ENCODE measurements at regions not wholly inside any gene's neighbourhood (a gene's known extent, or its start where the extent isn't known, plus 50 kb on each side); places are given as distances from the start of the nearest gene placed in this dataset.

- no peak for DNase-seq
These were observed 53.6 kb upstream of the EPCAM start for GRCh38 chr2:47315475-47315874.

- no peak for DNase-seq
These were observed 55.4 kb upstream of the EPCAM start for GRCh38 chr2:47313728-47314127.

- DNase-seq, result no peak
These were observed 55.9 kb upstream of the EPCAM start for GRCh38 chr2:47313141-47313691.

GRCh38 chr2:47312491-47312850, 56.6 kb upstream of the EPCAM start:
- no peak for DNase-seq

GRCh38 chr2:47311764-47312490, 57.2 kb upstream of the EPCAM start:
- DNase-seq, result no peak

GRCh38 chr2:47310801-47311560, 58.1 kb upstream of the EPCAM start:
- DNase-seq, result no peak

- DNase-seq, result no peak
These were observed 58.9 kb upstream of the EPCAM start for GRCh38 chr2:47309952-47310800.

- DNase-seq, result no peak
These were observed 59.6 kb upstream of the EPCAM start for GRCh38 chr2:47309472-47309951.

- DNase-seq, result peak; percentile 30
These were observed 62.0 kb upstream of the EPCAM start for GRCh38 chr2:47307066-47307465.

- DNase-seq, result no peak
These were observed 64.5 kb upstream of the EPCAM start for GRCh38 chr2:47304654-47305053.

GRCh38 chr2:47303341-47304148, 65.6 kb upstream of the EPCAM start:
- no peak for DNase-seq

- no peak for DNase-seq
These were observed 66.8 kb upstream of the EPCAM start for GRCh38 chr2:47302308-47302707.

- no peak for DNase-seq
These were observed 67.4 kb upstream of the EPCAM start for GRCh38 chr2:47301731-47302130.

GRCh38 chr2:47301277-47301618, 67.9 kb upstream of the EPCAM start:
- DNase-seq, result no peak

GRCh38 chr2:47300609-47301276, 68.4 kb upstream of the EPCAM start:
- no peak for DNase-seq

- DNase-seq, result no peak
These were observed 69.0 kb upstream of the EPCAM start for GRCh38 chr2:47300081-47300480.

- no peak for DNase-seq
These were observed 69.6 kb upstream of the EPCAM start for GRCh38 chr2:47299555-47299954.

- no peak for DNase-seq
These were observed 70.3 kb upstream of the EPCAM start for GRCh38 chr2:47298771-47299170.

GRCh38 chr2:47297767-47298425, 71.2 kb upstream of the EPCAM start:
- no peak for DNase-seq

- DNase-seq, result no peak
These were observed 73.0 kb upstream of the EPCAM start for GRCh38 chr2:47295981-47296635.
